Tibial nerve (tissue), 3 donors: ENCODE measurements at regions not wholly inside any gene's neighbourhood (a gene's known extent, or its start where the extent isn't known, plus 50 kb on each side); places are given as distances from the start of the nearest gene placed in this dataset.

Experiments
- POLR2A ChIP-seq, 2 donors: fragments of 450-650 bp; IDR thresholded peaks; one replicate each; pipeline ENCODE4 v1.6.1; 2017; ENCODE audit warnings: antibody characterized with exemption in 2 of 2, mild to moderate bottlenecking in 2 of 2, moderate library complexity in 2 of 2
- TF ChIP-seq, protein P1 (sequence below), 5 experiments: fragments of 200-600 bp in 3 of 5; fragments of 450-650 bp in 2 of 5; sonication (generic) in 3 of 5; IDR thresholded peaks; one replicate each; pipeline ENCODE4 v1.5.1; 2016 to 2019; ENCODE audit warnings: antibody characterized with exemption in 5 of 5, mild to moderate bottlenecking in 3 of 5, moderate library complexity in 2 of 5

DNA sequence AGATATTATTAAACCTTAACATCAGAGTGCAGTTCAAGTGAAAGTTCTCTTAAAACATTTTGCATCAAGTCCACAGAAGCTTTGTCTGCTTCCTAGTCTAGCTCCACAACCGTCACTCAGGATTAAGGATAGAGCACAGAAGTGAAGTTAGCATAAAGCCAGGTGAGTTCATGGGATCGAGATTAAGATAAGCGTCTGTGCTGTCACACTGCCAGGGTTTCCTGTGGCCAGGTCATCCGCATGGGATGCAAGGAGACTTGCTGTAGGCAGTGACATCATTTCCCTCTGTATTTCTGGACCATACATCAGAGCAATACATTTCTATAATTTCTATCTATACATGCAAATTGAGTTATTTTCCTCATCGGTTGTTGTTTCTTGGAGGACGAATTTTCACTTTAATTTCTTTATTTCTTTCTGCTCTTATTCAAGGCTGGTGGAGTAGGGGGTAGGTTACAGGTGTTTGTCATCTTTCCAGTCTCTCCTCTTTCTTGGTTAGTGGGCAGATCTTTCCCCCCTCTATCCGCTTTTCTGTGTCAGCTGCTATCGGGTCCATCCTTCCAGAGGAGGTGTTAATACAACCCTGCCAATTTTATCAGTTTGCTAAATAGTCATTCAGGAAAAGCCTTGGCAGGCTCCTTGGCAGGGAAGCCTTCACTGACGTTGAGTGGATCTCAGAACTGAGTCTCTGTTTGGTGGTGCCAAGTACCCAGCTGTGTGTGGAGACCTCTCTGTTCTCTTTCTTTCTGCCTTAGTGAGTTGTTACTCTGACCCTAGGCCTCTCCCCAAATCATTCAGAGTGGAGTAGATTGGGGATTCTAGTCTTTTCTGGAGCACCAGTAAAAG lies 307.6 kb upstream of the MAP3K7 start:
- no peak for TF ChIP-seq POLR2A (IDR thresholded peaks at IDR 0.05)
- TF ChIP-seq, protein P1, sequence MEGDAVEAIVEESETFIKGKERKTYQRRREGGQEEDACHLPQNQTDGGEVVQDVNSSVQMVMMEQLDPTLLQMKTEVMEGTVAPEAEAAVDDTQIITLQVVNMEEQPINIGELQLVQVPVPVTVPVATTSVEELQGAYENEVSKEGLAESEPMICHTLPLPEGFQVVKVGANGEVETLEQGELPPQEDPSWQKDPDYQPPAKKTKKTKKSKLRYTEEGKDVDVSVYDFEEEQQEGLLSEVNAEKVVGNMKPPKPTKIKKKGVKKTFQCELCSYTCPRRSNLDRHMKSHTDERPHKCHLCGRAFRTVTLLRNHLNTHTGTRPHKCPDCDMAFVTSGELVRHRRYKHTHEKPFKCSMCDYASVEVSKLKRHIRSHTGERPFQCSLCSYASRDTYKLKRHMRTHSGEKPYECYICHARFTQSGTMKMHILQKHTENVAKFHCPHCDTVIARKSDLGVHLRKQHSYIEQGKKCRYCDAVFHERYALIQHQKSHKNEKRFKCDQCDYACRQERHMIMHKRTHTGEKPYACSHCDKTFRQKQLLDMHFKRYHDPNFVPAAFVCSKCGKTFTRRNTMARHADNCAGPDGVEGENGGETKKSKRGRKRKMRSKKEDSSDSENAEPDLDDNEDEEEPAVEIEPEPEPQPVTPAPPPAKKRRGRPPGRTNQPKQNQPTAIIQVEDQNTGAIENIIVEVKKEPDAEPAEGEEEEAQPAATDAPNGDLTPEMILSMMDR (IDR thresholded peaks at IDR 0.05), result no peak
